MM.1S (cell line): ENCODE measurements at regions not wholly inside any gene's neighbourhood (a gene's known extent, or its start where the extent isn't known, plus 50 kb on each side); places are given as distances from the start of the nearest gene placed in this dataset.

Source experiments
- EZH2 ChIP-seq: fragments of 300-600 bp; sonication (generic); optimal IDR thresholded peaks from 2 replicates; pipeline ENCODE3; 2017; ENCODE audit warnings: low read depth, mild to moderate bottlenecking, antibody characterized with exemption, low read length, mixed read lengths
- TF ChIP-seq, protein P1 (sequence below): fragments of 300-600 bp; sonication (generic); IDR thresholded peaks from 2 replicates; pipeline ENCODE4 v1.5.1; 2016; ENCODE audit warnings: antibody characterized with exemption, low read length, mixed read lengths

DNA sequence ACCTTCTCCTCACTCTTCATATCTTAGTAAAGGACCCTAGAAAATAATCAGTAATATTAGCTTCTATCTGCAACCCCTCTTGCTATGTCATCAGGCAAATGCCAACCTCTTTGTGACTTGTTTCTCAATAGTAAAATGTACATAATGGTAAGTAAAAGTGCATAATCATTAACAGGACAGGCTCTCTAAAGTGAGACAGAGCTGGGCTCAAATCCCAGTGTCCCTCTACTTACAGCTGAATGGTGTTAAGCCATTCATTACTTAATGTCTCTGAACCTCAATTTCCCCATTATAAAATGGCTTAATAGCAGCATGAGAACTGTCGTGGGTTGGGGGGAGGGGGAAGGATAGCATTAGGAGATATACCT, 62.6 kb upstream of the ATP11B start:
- TF ChIP-seq, protein P1, sequence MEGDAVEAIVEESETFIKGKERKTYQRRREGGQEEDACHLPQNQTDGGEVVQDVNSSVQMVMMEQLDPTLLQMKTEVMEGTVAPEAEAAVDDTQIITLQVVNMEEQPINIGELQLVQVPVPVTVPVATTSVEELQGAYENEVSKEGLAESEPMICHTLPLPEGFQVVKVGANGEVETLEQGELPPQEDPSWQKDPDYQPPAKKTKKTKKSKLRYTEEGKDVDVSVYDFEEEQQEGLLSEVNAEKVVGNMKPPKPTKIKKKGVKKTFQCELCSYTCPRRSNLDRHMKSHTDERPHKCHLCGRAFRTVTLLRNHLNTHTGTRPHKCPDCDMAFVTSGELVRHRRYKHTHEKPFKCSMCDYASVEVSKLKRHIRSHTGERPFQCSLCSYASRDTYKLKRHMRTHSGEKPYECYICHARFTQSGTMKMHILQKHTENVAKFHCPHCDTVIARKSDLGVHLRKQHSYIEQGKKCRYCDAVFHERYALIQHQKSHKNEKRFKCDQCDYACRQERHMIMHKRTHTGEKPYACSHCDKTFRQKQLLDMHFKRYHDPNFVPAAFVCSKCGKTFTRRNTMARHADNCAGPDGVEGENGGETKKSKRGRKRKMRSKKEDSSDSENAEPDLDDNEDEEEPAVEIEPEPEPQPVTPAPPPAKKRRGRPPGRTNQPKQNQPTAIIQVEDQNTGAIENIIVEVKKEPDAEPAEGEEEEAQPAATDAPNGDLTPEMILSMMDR, result no peak
- TF ChIP-seq EZH2, result no peak
